ENCODE measurements at regions not wholly inside any gene's neighbourhood (a gene's known extent, or its start where the extent isn't known, plus 50 kb on each side); places are given as distances from the start of the nearest gene placed in this dataset.

DNA sequence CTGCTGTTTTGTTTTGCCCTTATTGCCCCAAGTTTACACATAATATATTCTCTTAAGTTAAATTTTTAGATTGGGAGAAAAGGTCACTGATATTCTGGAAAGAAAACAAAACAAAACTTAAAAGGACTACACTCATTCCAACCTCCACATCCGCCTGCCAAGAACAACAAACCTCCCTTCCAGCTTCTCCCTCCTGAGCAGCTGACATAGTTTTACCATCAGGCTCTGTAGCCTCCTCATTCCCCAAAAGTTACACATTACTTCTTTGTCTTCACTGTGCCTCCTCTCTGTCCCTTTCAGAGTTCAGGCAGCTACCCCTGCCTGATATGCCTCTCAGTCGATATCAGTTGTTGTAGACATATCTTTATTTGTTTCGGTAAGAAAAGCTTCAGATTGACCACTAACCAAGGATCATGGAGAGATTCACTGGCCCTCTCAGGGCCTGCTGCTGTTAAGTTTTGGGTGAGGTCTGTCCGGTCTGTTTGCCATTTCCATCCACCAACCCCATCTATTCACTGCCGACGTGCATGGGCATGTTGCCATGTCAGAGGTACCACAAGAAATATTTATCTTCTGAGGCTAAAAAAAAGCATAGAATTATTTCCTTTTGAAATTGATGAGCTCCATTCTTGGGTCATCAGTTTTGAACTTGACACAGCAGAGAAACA, 164.1 kb downstream of the GASK1B start:
- no peak for TF ChIP-seq POLR2A (IDR thresholded peaks at IDR 0.05; ENCODE audit: low read depth, low read length)
- DNase-seq (ENCODE audit: insufficient read length, low spot score) (no peak), FAIRE-seq (peak; percentile 58)

DNA sequence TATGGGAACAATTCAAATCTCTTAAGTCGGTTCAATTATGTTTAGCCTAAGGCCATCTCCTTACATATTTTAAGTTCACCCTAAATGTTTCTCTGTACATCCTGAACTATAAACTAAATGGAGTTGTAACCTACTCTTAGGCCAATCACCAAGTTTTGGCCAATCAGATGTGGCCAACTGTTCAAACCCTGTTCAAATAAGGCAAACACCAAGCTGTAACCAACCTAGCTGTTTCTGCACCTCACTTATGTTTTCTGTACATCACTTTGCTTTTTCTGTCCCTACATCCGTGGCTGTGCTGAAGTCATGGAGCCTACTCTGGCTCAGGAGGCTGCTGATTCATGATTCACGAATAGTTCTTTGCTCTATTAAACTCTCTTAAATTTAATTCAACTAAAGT, 165.3 kb downstream of the GASK1B start:
- DNase-seq (ENCODE audit: insufficient read length, low spot score) = no peak
- no peak for TF ChIP-seq POLR2A (IDR thresholded peaks at IDR 0.05; ENCODE audit: low read depth, low read length)
- no peak for FAIRE-seq

DNA sequence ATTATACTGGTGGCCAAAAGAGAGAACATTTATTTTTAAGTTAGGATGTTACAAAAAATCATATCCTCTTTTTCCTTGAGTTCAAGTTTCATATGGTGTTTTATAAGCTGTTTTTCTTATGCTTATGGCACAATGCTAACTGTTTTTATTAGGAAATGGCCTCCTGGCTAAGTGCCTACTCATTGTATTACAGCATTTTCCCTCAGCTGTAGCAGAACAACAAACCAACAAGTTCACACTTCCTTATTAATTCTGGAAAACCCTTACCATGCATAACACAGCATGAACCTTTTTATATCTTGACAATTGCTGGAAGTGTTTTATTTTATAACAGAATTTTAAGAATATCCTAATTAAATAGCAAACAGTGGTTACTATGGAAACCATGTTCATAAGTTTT, 165.8 kb downstream of the GASK1B start:
- no peak for TF ChIP-seq POLR2A (IDR thresholded peaks at IDR 0.05; ENCODE audit: low read depth, low read length)
- DNase-seq (ENCODE audit: insufficient read length, low spot score) (no peak), FAIRE-seq (no peak)

DNA sequence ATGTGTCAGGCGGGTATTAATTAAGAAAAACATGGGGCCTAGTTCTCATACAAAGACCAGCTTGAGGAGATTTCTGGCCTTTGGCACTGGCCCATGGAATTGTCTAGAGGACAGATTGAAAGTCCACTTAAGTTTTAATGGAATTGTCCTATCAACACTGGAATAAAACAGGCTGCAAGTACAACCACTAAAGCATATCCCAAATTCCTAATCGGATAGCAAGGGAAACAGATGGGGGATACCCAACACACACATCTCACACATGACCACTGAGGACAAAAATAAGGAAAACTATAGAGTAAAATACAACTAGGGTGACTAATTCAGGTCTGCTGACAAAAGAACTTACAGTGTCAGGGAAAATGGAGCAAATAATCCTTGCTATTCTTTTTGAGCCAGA, 167.8 kb downstream of the GASK1B start:
- FAIRE-seq (no peak), DNase-seq (ENCODE audit: insufficient read length, low spot score) (no peak)
- TF ChIP-seq POLR2A (IDR thresholded peaks at IDR 0.05; ENCODE audit: low read depth, low read length) = no peak

DNA sequence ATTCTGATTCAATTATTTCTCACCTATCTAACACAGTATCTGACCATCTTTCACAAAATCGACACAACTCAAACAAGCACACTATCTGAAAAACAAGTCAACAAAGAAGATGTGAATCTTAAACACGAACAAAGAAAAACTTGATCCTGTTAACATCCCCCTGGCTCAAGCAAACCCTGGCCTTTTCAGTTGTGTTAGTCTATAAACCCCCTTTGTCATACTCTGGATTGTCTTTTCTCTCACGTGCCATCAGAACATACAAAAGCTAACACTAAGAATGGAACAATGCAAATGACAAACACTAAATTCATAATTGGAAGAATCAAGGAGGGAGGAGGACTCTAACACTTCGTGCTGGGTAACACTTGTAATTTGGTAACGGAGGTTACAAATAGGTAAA, 168.7 kb downstream of the GASK1B start:
- FAIRE-seq (no peak), DNase-seq (ENCODE audit: insufficient read length, low spot score) (no peak)
- no peak for TF ChIP-seq POLR2A (IDR thresholded peaks at IDR 0.05; ENCODE audit: low read depth, low read length)

DNA sequence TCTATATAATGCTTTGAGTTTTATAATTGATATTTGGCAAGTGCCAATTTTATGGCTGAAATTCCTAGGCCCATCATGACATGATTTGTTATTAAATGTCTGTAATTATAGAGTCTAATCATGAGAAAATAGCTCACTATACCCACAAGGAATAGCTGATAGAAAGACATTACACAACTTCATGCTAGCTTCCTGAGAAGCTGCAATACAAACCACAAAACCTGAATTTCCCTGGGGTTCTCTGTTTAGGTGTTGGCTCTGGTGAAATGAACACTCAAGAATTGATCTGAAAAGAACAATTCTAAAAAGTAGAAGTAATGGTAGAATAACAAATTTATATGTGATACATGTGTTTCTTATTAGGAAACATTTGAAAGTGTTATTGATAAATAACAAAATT, 169.6 kb downstream of the GASK1B start:
- DNase-seq (ENCODE audit: insufficient read length, low spot score) = no peak
- no peak for FAIRE-seq
- TF ChIP-seq POLR2A (IDR thresholded peaks at IDR 0.05; ENCODE audit: low read depth, low read length) = no peak

DNA sequence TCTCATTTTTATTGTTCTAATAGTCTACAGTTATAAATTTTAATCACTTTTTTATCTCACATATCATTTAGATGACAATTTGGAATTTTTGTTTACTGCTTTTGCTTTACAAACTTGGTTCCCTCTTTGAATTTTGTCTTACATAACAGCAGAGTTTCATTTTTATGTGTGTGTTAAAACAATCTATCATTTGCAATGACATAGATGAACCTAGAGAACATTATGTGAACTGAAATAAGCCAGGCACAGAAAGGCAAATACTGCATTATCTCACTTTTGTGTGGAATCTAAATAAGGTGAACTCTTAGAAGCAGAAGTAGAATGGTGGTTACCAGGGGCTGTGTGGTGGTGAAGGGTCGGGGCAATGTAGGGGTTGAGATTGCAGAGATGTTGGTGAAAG, 170.7 kb downstream of the GASK1B start:
- FAIRE-seq = no peak
- TF ChIP-seq POLR2A (IDR thresholded peaks at IDR 0.05; ENCODE audit: low read depth, low read length) = no peak
- no peak for DNase-seq (ENCODE audit: insufficient read length, low spot score)

DNA sequence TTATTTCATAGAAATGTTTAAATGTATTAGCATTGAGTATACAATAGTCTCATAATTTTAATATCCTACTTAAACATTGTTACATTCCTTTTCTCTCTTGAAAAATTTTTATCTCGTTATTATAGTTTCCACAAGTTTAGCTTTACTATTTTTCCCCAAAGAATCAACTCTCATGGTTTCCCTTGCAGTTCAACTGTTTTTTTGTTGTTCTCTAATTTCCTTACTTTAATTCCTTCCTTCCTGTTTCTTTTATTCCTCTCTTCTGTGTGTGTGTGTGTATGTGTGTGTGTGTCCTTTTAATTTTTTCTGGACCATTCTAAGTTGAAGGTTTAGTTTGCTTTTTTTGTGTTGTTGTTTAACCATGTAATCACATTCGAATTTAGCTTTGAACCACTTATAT, 171.1 kb downstream of the GASK1B start:
- no peak for TF ChIP-seq POLR2A (IDR thresholded peaks at IDR 0.05; ENCODE audit: low read depth, low read length)
- DNase-seq (ENCODE audit: insufficient read length, low spot score) = no peak
- FAIRE-seq = no peak

DNA sequence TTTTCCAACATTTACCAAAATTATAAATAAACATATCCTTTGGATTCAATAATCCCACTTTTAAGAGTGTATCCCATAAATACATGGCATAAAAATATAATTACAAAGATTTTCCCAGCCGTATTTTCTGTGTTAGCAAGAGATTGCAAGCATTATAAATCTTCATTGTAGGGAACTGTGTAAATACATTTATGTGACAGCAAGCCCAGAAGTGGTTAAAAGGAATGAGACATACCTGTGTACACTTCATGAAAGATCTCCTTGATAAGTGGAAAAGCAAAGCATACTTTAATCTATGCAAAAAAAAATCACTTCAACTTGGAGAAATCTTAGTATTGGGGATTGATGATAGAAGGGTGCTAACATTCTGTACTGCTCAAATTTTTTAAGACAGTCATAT, 173.1 kb downstream of the GASK1B start:
- TF ChIP-seq POLR2A (IDR thresholded peaks at IDR 0.05; ENCODE audit: low read depth, low read length) = no peak
- DNase-seq (ENCODE audit: insufficient read length, low spot score) (no peak), FAIRE-seq (no peak)

DNA sequence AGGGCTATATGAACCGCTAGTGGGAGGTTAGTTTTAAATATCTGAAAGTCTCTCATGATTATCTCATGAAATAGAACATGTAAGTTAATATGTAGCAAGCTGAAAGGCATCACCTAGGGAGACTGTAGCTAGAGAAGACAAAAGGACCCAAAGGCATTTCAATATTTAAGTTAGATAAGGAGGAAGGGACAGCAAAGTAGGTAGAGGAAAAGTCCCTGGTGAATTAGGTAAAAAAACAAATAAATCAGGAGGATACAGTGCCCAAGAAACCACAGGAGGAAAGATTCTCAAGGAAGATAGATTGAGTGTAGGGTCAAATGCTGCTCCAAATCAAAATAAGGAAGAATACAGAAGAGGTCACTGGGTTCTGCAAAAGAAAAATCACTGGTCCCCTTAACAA, 175.5 kb downstream of the GASK1B start:
- FAIRE-seq (no peak), DNase-seq (ENCODE audit: insufficient read length, low spot score) (no peak)
- TF ChIP-seq POLR2A (IDR thresholded peaks at IDR 0.05; ENCODE audit: low read depth, low read length) = no peak

DNA sequence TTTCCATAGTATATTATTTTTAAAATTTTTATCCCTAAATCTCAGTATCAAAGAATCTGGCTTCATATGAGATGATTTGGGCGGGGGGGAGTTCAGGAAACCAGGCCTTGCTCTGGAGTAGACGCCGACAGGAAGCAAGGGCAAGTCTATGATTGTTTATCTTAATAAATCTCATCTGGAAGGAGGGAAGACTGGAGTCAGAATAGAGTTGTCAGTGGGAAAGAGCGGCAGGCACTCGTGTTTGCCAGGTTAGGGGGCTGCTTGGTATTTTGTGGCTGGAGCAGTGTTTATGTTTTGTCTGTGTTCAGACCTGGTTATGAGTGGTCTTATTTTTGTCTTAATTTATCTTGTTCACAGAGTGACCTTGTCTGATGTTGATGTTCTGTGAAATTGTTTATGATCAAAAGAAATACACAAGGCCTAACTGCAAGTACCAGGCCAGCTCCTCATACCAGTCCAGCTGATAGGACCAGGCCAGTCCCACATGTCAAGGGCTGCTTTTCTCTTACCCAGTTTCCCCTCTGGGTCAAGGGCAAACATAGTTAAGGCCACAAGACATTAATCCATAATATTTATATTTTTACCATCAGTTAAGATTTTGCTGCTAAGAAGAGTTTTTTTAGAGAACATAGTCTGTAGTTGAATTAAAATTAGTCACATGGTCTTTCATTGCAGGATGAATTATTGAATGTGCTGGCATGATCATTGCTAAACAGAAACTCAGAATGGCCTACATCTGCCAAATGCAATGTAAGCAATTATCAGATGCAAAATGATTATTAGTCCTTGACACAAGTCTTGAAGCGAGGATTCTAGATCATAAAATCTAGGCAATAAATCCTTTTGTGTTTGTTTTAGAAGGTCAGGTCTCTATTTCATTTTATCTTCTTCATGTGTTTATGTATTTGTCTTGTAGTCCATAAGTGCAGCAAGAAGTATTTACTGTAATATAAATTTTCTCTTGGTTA, 176.5 kb downstream of the GASK1B start:
- TF ChIP-seq POLR2A (IDR thresholded peaks at IDR 0.05; ENCODE audit: low read depth, low read length) = no peak
- DNase-seq (ENCODE audit: insufficient read length, low spot score) (no peak), FAIRE-seq (no peak)

DNA sequence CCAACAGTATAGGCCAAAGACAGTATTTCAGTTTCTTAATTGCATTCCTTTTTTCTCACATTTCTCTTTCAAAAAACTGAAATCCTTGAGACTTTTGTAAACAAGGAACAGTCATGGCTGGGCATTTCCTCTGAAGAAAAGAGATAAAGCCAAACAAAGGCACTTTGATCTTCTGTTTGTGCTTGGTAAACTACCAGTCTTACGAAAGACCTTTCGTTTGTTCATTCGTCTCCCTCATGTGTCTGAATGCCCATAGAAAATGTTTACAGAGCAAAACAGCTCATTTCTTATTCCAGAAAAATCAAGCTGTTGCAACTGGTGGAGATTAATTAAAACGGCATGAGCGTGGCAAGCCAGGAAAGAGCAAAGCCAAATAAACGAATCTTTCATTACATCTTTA, 178.0 kb downstream of the GASK1B start:
- FAIRE-seq = no peak
- DNase-seq (ENCODE audit: insufficient read length, low spot score) = no peak
- TF ChIP-seq POLR2A (IDR thresholded peaks at IDR 0.05; ENCODE audit: low read depth, low read length) = no peak

DNA sequence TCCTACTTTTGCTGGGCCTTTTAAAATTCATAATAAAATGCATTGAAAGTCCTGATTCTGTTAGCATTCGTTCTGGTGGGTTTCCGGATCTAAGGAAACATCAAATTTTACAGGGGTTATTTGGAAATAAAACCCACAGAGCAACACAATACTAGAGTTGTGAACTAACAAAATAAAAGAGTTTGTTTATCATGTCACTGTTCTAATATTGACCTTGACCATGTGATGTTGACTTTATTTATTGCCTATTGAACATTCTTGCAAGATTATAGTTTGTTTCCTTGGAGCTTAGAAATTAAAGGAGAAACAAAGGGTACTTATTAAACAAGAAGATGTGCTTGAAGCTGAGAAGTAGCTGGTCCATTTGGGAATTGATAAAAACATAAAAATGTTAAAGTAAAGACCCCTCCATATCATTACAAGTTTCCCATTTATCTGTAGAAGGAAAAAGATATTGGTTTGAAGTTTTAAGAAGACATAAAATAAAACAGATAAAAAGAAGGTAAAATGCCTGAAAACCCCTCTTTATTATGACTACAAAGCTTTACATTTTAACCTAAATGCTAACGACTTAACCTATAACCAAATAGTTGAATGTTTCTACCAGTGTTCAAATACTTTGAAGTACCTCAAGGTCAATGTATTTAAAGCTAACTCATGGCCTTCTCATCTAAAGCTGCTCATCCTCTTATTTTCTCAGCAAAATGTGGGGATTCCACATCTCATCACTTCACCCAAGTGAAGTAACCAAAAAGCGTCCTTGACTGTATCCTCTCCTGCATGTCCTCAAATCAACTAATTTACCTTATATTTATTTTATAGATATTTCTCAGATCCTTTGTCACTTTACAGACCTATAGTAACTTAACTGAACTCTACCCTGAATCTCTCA, 179.6 kb downstream of the GASK1B start:
- FAIRE-seq (no peak), DNase-seq (ENCODE audit: insufficient read length, low spot score) (no peak)
- TF ChIP-seq POLR2A (IDR thresholded peaks at IDR 0.05; ENCODE audit: low read depth, low read length) = no peak

All from H54 (cell line).